Loucy (cell line): ENCODE measurements at regions not wholly inside any gene's neighbourhood (a gene's known extent, or its start where the extent isn't known, plus 50 kb on each side); places are given as distances from the start of the nearest gene placed in this dataset.

ENCODE experiments used
- H2AFZ ChIP-seq: fragments of 200-600 bp; sonication (generic); 2 replicates; pipeline ENCODE4 v1.6.0; 2016; ENCODE audit warnings: antibody characterized with exemption, mild to moderate bottlenecking, low read length, moderate library complexity
- H3F3A ChIP-seq: fragments of 200-600 bp; 2 replicates; pipeline ENCODE4 v1.6.0; 2016; ENCODE audit warnings: antibody characterized with exemption, low read depth, mild to moderate bottlenecking
- H3K27me3 ChIP-seq: fragments of 200-600 bp; sonication (generic); 2 replicates; pipeline ENCODE4 v1.6.1; 2014; ENCODE audit warnings: low read length, mild to moderate bottlenecking; ENCODE audit not compliant: insufficient read depth, poor library complexity, severe bottlenecking
- H3K36me3 ChIP-seq: fragments of 200-600 bp; sonication (generic); 2 replicates; pipeline ENCODE4 v1.6.1; 2016; ENCODE audit warnings: low read length; ENCODE audit not compliant: insufficient read depth
- H3K4me1 ChIP-seq: fragments of 200-600 bp; sonication (generic); 2 replicates; pipeline ENCODE4 v1.5.1; 2014; ENCODE audit warnings: low read length, mild to moderate bottlenecking; ENCODE audit not compliant: insufficient read depth, poor library complexity, severe bottlenecking
- H3K4me2 ChIP-seq: fragments of 200-600 bp; sonication (generic); 2 replicates; pipeline ENCODE4 v1.6.0; 2014; ENCODE audit warnings: antibody characterized with exemption, low read length, low read depth, mild to moderate bottlenecking; ENCODE audit not compliant: poor library complexity, severe bottlenecking
- H3K4me3 ChIP-seq: fragments of 200-600 bp; sonication (generic); 2 replicates; pipeline ENCODE4 v1.5.1; 2014; ENCODE audit warnings: low read length, mild to moderate bottlenecking, mixed read lengths; ENCODE audit not compliant: poor library complexity, severe bottlenecking
- H3K79me2 ChIP-seq: fragments of 200-600 bp; sonication (generic); 2 replicates; pipeline ENCODE4 v1.6.1; 2014; ENCODE audit warnings: low read length; ENCODE audit not compliant: insufficient read depth
- H3K9ac ChIP-seq: fragments of 200-600 bp; sonication (generic); 2 replicates; pipeline ENCODE4 v1.6.0; 2014; ENCODE audit warnings: mild to moderate bottlenecking, low read depth, low read length, moderate library complexity; ENCODE audit not compliant: poor library complexity, severe bottlenecking
- H3K9me2 ChIP-seq: fragments of 200-600 bp; sonication (generic); replicated peaks from 2 replicates; pipeline ENCODE4 v1.6.1; 2016; ENCODE audit warnings: low read depth, low read length, mixed read lengths
- H3K9me3 ChIP-seq: fragments of 200-600 bp; sonication (generic); 2 replicates; pipeline ENCODE4 v1.6.1; 2014; ENCODE audit warnings: mild to moderate bottlenecking, antibody characterized with exemption, low read length, low read depth; ENCODE audit not compliant: insufficient read depth
- H4K20me1 ChIP-seq: fragments of 200-600 bp; sonication (generic); 2 replicates; pipeline ENCODE4 v1.6.0; 2014; ENCODE audit warnings: antibody characterized with exemption, low read length, mild to moderate bottlenecking; ENCODE audit not compliant: insufficient read depth, poor library complexity, severe bottlenecking
- CTCF ChIP-seq: fragments of 200-600 bp; sonication (generic); conservative IDR thresholded peaks from 2 replicates; pipeline ENCODE4 v1.5.1; 2014; ENCODE audit warnings: mild to moderate bottlenecking, antibody characterized with exemption, low read length
- EZH2phosphoT487 ChIP-seq: fragments of 200-600 bp; IDR thresholded peaks from 2 replicates; pipeline ENCODE4 v1.6.1; 2018; ENCODE audit warnings: antibody characterized with exemption, mild to moderate bottlenecking, moderate library complexity, borderline replicate concordance

GRCh38 chr14:81668626-81669274 is 135.1 kb upstream of the SEL1L start:
- H3K4me1 ChIP-seq: no peaks in the 10 kb centered on the region
- no peaks in the 10 kb centered on the region for H4K20me1 ChIP-seq
- TF ChIP-seq EZH2phosphoT487 (no peak), CTCF (no peak)

GRCh38 chr14:81669308-81669707 is 135.7 kb upstream of the SEL1L start:
- TF ChIP-seq EZH2phosphoT487 (no peak), CTCF (no peak)
- Histone ChIP-seq H4K20me1 (no peaks in the 10 kb centered on the region), H3K36me3 (no peaks in the 10 kb centered on the region), H3K9me2 (no peaks in the 10 kb centered on the region), H3F3A (no peaks in the 10 kb centered on the region), H3K4me3 (no peak overlapping the region), H2AFZ (no peak overlapping the region), H3K79me2 (no peaks in the 10 kb centered on the region), H3K4me2 (no peak overlapping the region), H3K9ac (no peak overlapping the region), H3K27me3 (no peaks in the 10 kb centered on the region), H3K9me3 (0 out of 2 replicates have a peak, but pooled peaks cover 3% of the 10 kb centered on the region), H3K4me1 (no peaks in the 10 kb centered on the region)

More at GRCh38 chr14:81668626-81669274, 135.1 kb upstream of the SEL1L start:
- Histone ChIP-seq H3K4me2 (no peak overlapping the region), H3K9me2 (no peaks in the 10 kb centered on the region), H2AFZ (no peak overlapping the region), H3K9ac (no peak overlapping the region), H3F3A (no peaks in the 10 kb centered on the region), H3K79me2 (no peaks in the 10 kb centered on the region), H3K36me3 (no peaks in the 10 kb centered on the region), H3K27me3 (no peaks in the 10 kb centered on the region), H3K9me3 (0 out of 2 replicates have a peak, but pooled peaks cover 3% of the 10 kb centered on the region), H3K4me3 (no peak overlapping the region)

- no peaks in the 10 kb centered on the region for H3K79me2 ChIP-seq
- no peak overlapping the region for H3K4me3 ChIP-seq
- H2AFZ ChIP-seq: no peak overlapping the region
- H3K36me3 ChIP-seq: no peaks in the 10 kb centered on the region
- no peak overlapping the region for H3K4me2 ChIP-seq
- no peaks in the 10 kb centered on the region for H3F3A ChIP-seq
- TF ChIP-seq EZH2phosphoT487: no peak
- no peak for TF ChIP-seq CTCF
- no peaks in the 10 kb centered on the region for H3K27me3 ChIP-seq
- H3K9me2 ChIP-seq: no peaks in the 10 kb centered on the region
- H3K4me1 ChIP-seq: no peaks in the 10 kb centered on the region
- H3K9me3 ChIP-seq: no peaks in the 10 kb centered on the region
- no peaks in the 10 kb centered on the region for H4K20me1 ChIP-seq
- no peak overlapping the region for H3K9ac ChIP-seq
These were observed 140.3 kb upstream of the SEL1L start for GRCh38 chr14:81673930-81674329.
